Stimulated activated CD8-positive, alpha-beta memory T cell treated with anti-CD3 and anti-CD28 coated beads, Interleukin-7, amount 100 ng/mL, for 4 hours (primary cell): ENCODE measurements at regions not wholly inside any gene's neighbourhood (a gene's known extent, or its start where the extent isn't known, plus 50 kb on each side); places are given as distances from the start of the nearest gene placed in this dataset.
"Not testable (repeated sequence)": the region's sequence is repeated elsewhere in the genome, so short reads cannot be mapped to it uniquely, and the experiment has no call there.

Experiments
- DNase-seq, 2 donors: peaks; one replicate each; pipeline ENCODE4 v3.0.0-alpha.2; 2020; ENCODE audit warnings: low read depth in 2 of 2

DNA sequence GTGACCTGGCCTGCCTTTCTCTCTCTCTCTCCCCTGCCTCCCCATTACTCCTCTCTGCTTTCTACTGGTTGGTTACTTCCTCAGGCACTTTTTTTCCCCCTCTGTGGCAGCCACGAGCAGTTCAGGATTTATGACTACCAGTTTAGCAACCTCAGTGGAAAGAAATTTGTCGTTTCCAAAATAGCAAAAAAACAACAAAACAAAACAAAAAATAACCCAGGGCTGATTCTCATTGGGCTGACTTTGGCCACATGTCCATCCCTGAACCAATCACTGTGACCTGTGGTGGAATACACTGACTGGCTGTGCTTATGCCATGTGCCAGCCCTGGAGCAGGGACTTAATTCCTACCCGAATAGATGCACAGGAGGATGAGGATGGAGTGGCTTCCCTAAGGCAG is 137.4 kb downstream of the TFAP2C start:
- no peak for DNase-seq

DNA sequence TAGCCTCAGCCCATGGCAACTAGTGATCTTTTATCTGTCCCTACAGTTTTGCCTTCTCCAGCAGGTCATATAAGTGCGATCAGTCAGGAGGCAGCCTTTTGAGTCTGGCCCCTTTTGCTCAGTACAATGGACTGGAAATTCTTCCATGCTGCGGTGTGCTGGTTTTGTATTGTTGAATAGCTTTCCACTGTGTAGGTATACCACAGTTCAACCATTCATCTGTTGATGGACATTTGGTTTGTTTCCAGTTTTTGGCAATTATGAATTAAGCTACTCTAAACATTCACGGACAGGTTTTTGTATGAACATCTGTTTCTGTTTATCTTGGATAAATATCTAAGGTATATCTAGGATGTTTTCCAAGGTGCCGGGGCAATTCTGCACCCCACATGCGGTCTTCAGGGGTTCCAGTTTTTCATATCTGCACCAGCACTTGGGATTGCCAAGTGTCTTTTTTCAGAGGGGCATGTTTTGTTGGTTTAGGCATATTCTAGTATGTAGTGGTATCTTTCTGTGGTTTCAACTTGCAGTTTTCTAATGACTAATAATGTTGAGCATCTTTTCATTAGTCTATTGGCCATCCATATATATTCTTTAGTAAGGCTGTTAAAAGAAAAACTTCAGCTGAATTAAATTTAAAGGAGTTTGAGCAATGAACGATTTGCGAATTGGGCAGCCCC is 141.0 kb downstream of the TFAP2C start:
- no peak for DNase-seq

DNA sequence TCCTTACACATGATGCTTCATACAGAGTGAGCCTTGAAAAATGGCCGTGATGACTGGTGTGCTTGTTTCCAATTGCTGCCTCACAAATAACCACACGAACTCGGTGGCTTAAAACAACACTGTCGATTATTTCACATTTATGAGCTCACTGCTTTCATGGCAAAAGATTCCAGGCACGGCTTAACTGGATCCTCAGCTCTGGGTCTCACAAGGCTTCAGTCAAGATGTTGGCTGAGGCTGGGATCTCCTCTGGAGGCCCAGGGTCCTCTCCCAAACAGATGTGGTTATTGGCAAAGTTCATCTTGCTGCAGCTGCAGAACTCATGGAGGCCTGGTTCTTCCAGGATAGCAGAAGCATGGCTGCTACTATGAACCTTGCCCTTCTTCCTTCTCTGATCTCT is 144.6 kb downstream of the TFAP2C start:
- DNase-seq = no peak

DNA sequence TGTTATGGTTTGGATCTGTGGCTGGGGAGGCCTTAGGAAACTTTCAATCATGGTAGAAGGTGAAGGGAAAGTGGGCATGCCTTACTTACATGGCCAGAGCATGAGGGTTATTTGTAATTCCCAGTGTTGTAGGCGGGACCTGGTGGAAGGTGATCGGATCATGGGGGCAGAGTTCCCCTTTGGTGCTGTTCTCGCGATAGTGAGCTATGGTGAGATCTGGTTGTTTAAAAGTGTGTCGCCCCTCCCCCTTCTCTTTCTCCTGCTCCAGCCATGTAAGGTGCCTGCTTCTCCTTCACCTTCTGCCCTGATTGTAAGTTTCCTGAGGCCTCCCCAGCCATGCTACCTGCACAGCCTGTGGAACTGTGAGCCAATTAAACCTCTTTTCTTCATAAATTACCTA is 145.8 kb downstream of the TFAP2C start:
- no peak for DNase-seq

DNA sequence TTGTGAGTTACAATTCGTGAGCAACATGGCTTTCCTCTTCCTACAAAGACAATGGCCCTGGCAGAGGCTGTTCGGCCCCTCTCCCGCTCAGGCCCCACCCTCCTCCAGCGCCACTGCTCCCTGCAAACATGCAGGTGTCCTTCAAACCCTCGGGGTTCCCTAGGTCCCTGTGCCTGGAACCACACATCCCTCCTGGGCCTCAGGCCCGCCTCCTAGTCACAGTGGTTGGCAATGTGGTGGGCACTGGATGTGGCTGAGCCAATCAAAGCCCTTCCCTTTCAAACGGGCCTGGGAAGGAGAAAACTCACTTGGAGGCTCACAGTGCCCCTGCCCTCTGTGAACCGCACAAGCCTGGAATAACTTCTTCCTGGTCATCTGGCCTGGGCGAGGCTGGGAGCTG is 147.2 kb downstream of the TFAP2C start:
- DNase-seq = no peak

DNA sequence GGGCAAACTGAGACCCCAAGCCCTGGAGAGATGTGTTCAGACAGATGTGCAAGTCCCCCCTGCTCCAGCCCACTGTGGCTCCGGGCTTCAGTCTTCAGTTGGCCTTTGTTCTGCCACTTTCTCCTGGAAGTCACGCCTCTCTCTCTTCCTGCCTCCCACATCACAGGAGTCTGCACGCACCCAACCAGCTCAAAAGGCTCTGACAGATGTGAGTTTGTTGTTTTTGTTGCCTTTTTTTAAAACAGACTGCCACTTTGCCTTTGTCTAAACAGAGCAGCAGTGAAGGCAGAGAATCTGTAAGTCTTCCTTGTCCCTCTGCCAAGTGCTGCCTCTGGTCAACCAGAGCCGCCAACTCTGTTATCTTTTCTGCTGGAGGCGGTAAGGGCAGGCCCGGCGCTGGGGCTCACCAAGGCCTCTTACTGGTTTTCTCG is 149.7 kb downstream of the TFAP2C start:
- no peak for DNase-seq

DNA sequence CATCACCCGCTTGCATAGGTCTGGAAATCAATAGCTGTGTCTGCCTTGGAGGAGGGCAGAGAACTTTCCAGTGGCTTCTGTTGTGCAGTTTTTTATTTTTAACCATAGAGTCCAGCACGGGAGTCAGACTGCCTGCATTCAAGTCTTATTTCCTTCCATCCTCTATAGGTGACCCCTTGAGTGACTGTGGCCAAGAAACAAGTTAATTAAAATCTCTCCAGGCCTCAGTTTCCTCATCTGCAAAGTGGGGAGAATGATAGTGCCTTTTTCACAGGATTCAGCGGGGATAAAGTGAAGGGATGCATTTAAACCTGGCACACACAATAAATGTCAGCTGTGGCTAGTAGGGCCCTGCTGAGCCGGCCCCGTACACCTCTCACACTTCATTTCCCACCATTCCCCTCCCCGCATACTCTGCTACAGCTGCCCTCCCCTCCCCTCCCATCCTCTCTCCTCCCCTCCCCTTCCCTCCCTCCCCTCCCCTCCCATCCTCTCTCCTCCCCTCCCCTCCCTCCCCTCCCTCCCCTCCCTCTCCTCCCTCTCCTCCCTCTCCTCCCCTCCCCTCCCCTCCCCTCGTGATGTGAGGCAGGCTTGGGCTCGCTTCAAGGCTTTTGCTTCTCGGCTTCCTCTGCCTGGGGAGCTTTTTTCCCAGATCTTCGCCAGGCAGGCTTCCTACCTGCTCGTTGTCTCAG is 150.5 kb downstream of the TFAP2C start:
- DNase-seq = no peak

DNA sequence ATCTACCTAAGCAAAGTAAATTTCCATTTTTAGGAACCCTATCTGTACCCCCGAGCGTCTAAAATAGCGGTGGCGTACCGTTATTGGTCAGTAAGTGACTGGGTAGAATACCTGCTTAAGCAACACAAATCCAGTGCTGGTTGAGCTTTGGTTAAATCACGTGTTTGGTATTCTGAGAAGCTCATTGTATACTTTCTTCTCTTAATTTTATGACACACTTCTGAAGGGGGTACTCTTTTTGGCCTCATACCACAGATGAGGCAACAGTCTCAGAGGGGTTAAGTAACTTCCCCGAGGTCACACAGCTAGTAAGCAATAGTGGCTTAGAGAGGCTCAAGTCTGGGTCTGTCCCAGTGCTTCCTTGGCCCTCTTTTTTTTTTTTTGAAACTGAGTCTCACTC is 151.2 kb downstream of the TFAP2C start:
- no peak for DNase-seq

DNA sequence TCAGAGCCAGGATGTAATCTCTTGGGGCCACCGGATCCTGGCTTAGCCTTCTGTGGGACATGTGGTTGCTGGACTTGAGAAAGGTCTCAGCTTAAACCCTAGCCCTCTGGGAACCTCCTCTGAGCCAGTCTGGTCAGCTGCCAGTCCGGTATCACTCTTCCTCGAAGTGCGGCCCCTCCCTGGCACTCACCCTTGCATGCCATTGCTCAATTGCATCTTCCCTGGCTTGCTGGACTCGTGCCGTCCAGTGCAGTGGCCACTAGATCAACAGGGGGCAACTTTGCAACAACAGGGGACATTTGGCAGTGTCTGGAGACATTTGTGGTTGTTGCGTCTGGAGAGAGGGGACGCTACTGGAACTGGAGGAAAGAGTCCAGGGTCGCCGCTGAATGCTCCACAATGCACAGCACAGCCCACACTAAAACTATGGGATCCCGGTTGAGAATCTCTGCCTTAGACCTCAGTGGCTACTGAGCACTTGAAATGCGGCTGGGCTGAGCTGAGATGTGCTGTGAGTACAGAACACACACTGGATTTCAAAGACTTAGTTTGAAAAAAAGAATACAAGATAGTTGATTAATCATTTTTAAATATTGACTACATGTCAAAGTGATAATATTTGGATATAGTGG is 152.1 kb downstream of the TFAP2C start:
- DNase-seq = no peak

DNA sequence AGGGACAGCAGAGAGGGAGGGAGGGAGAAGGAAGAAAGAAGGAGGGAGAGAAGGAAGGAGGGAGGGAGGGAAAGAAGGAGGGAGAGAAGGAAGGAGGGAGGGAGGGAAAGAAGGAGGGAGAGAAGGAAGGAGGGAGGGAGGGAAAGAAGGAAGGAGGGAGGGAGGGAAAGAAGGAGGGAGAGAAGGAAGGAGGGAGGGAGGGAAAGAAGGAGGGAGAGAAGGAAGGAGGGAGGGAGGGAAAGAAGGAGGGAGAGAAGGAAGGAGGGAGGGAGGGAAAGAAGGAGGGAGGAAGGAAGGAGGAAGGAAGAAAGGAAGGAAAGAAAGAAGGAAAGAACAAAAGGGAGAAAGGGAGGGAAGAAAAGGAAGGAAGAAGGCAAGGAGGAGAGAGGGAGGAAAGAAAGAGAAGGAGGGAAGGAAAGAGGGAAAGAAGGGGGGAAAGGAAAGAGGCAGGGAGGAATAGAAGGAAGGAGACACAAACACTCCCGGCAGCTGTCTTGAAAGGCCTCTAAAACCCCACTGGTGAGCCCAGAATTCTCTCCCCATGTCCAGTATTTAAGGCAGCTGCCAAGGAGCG is 153.0 kb downstream of the TFAP2C start:
- not testable (repeated sequence) for DNase-seq

DNA sequence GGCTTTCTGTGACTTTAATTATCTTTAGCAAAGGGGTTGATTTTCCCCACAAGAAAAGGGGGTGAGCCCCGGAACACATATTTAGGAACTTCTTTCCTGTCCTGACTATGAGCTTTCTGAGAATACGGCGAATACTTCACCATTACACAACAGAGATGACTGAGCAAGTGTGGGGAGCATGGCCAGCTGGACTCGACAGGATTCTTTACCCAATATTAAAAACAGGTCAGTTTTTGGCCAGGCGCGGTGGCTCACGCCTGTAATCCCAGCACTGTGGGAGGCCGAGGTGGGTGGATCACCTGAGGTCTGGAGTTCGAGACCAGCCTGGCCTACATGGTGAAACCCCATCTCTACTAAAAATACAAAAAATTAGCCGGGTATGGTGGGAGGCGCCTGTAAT is 153.7 kb downstream of the TFAP2C start:
- not testable (repeated sequence) for DNase-seq

DNA sequence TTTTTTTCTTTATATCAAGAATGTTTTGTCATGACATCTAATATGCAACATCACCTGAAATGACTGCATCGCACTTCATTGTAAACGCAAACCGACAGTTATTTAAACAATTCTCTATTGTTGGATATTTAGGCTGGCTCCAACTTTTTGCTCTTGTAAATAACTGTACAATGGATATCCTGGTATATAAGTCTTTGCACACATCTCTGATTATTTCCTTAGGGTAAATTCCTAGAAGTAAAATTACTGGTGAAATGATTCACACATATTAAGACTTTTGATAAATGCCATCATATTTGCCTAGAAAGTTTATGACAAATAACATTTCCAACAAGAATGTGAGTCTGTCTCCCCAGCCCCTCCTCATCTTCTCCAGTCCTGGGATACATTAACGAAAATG is 154.7 kb downstream of the TFAP2C start:
- no peak for DNase-seq

DNA sequence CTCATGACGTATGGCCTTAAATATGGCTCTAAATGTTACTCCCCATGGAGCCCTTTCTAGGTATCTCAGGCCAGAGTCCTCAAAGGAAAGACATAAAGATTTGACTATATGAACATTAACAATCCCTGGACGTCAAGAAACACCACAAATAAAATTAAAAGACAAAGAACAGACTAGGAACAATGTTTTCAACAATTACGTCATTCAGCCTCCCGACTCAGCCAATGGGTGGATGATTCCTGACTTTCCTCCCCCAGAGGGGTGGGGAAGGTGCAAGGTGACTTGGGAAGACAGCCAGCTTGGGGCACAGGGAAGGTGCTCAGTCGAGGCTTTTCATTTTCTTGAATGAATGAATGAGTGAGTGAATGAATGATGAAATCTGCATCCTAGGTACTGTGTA is 157.4 kb downstream of the TFAP2C start:
- DNase-seq = no peak

DNA sequence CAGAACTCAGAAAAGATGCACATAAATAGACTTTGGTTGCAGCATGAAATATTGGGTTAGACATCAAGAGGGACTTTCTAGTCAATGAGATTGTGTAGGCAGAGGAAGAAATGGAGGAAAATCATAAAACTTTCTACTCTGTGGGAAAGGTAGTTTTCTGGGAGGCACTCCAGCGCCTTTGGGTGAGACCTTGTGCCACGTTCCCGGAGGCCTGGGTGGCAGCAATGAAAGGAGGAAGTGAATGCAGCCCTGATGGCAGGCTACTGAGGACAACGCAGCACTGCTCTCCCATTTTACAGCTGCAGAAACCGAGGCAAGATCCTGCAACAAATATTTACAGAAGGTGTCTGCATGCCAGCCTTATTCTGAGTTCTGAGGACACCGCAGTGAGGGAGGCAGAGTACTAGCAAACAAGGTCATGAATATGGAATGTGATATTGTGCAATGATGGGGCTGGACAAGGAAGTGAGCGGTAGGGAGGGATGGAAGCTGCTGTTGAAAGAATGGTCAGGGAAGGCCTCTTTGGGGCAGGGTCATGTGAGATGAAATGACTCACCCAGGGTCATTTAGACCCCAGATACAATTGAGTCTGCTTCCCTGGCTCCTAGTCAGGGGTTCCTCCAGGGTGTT is 159.1 kb downstream of the TFAP2C start:
- no peak for DNase-seq

DNA sequence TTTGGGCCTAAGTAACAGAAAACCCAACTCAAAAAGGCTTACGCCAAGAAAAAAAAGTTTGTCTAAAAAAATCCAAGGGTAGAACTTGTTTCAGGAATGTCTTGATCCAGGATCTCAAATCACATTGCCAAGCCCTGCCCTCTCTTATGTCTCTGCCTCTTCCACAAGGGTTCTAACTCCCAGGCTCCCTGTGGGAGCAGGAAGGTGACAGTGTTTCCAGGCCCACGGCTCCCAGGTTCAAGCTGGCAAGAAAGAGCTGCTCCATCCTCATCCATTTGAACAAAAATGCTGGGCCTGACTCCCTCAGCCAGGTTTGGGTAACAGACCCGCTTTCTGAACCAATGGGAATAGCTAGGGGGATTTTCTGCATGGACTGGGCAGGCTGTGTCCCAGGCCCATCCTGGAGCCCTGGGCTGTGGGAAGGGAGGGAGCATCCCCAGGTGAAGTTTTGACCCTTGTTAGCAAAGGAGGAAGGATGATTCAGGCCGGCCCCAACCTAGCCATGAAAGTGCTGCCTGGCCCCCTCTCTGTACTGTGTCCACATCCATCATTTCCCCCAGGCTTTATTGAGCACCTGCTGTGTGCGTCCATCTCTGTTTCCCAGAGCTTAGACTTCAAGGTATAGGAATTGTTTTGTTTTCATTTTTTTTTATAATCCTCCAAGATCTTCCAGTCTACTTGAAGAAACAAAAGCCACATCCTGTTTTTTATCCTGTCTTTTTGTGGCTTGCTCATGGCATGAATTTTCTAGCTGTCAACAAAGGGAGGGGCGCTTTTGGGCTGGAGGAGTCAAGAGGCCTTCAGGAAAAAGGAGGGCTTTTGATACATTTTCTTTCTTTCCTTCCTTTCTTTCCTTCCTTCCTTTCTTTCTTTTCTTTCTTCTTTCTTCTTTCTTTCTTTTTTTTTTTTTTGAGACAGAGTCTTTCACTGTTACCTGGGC is 159.8 kb downstream of the TFAP2C start:
- no peak for DNase-seq

DNA sequence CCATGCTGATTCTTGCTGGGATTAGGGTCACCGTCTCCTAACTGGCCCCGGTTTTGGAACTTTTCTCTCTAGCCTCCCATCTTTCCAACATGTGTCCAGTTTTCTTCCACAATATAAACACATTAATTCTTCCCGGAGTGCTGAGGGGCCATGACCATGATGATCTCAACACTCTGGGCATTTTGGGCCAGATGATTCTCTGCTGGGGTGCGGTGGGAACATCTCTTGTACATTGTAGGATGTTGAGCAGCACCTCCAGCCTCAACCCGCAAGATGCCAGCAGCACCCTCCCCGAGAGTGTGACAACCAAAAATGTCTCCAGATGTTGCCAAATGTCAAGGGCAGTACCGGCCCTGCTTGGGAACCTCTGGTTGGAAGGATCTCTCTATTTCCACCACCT is 164.8 kb downstream of the TFAP2C start:
- no peak for DNase-seq

DNA sequence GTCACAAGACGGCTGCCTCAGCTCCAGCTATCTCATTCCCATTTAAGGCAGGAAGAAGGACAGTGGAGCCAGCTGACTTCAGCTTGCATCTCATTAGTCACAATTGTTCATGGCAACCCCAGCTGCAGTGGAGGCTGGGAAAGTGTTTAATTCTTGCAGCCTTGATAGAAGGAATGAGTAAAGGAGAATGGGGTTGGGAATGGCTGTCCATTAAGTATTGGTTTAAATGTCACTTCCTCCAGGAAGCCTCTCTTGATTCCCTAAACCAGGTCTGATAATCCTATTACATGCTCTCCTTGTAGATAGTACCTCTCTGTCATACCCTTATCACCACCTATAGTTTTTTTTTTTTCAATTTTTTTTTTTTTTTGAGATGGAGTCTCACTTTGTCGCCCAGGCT is 166.4 kb downstream of the TFAP2C start:
- no peak for DNase-seq

DNA sequence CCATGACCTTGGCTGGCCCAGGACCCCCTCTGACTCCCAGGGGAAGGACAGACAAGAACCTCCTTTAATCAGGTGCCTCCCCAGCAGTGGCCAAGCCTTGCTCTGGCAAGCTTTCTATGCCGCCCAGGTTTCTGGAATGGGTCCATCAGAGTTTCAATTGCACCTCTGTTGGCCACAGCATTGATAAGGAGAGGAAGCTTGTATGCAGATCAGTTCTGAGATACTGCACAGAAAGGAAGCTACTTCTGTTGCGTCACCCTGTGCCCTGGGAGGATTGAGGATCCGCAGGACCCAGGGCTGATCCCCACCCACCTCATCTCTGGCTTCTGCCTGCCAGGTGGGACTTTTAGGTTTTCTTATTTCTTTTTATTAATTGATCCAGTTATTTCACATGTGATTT is 167.2 kb downstream of the TFAP2C start:
- no peak for DNase-seq

DNA sequence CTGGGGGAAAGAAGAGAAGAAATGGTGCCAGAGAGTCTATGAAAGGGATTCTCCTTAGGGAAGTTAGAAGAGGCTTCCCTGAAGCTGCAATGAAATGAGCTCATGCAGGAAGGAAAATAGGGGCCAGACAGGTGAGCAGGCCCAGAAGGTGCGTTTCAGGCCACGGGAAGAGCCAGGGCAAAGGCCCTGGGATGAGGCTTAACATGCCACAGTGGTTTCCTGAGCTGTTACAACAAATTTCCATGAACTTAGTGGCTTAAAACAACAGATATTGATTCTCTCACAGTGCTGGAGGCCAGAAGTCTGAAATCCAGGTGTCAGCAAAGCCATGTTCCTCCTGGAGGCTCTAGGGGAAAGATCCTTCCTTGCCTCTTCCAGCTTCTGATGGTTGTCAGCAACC is 167.9 kb downstream of the TFAP2C start:
- no peak for DNase-seq

DNA sequence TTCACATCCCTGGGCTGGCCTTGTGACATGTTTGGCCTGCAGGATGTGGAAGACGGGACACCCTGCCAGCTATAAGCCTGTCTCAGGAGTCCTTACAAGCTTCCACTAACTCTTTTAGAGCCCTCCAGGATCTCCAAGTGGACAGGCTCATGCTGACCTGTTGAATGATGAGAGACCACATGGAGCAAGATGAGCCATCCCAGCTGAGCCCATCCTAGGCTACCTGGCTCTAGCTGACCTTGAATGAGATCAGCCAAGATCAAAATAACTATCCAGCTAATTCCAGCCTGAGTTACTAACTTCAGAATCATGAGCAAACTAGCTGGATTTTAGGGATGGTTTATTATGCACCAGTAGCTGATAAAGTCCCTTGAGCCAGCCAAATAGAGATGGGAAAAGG is 169.5 kb downstream of the TFAP2C start:
- DNase-seq = no peak

DNA sequence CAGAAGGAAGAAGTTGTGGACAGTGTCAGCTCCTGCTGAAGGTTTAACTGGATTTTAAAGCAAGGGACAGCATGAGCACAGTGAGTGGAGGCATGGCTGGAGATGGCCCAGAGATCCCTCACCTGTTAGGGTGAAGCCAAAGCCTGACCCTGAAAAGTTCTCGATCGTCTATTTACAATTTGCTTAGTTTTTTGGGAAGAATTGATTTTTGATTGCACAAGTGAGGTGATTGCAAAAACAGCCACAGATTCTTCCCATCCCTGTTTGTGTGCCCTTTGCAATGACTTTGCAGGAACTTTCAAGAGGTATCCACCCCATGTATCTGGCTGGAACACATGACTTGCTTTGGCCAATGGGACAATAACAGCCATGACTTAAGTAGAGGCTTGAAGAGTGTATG is 170.1 kb downstream of the TFAP2C start:
- DNase-seq = no peak
